GM18502 (cell line): ENCODE measurements at regions not wholly inside any gene's neighbourhood (a gene's known extent, or its start where the extent isn't known, plus 50 kb on each side); places are given as distances from the start of the nearest gene placed in this dataset.
A peak's percentile ranks its signal among the peaks of the same experiment; 100 is the strongest.

Experiments used
- ATAC-seq: cut with Tn5 transposase; IDR thresholded peaks from one replicate; pipeline ENCODE4 v1.9.1; 2021; ENCODE audit warnings: mild to moderate bottlenecking; ENCODE audit not compliant: unreplicated experiment, poor library complexity

- no peak for ATAC-seq
These were observed 439.8 kb downstream of the ZSWIM6 start for GRCh38 chr5:61771808-61772207.

GRCh38 chr5:61775901-61776300 is 443.8 kb downstream of the ZSWIM6 start:
- no peak for ATAC-seq

GRCh38 chr5:61777292-61777691 is 445.2 kb downstream of the ZSWIM6 start:
- no peak for ATAC-seq

- ATAC-seq = no peak
These were observed 447.7 kb downstream of the ZSWIM6 start for GRCh38 chr5:61779743-61780142.

GRCh38 chr5:61783481-61783880 is 451.4 kb downstream of the ZSWIM6 start:
- no peak for ATAC-seq

GRCh38 chr5:61784341-61784740 is 452.3 kb downstream of the ZSWIM6 start:
- no peak for ATAC-seq

GRCh38 chr5:61788548-61788947 is 456.5 kb downstream of the ZSWIM6 start:
- ATAC-seq = no peak

- ATAC-seq = no peak
These were observed 457.9 kb downstream of the ZSWIM6 start for GRCh38 chr5:61790007-61790406.

GRCh38 chr5:61790678-61791077 is 458.6 kb downstream of the ZSWIM6 start:
- ATAC-seq = peak; percentile 95

- ATAC-seq = no peak
These were observed 464.7 kb downstream of the ZSWIM6 start for GRCh38 chr5:61796773-61797172.

GRCh38 chr5:61800450-61800849 is 468.4 kb downstream of the ZSWIM6 start:
- ATAC-seq = no peak

GRCh38 chr5:61801174-61801573 is 469.1 kb downstream of the ZSWIM6 start:
- ATAC-seq = no peak

- no peak for ATAC-seq
These were observed 470.4 kb downstream of the ZSWIM6 start for GRCh38 chr5:61802456-61802855.

- no peak for ATAC-seq
These were observed 473.0 kb downstream of the ZSWIM6 start for GRCh38 chr5:61805101-61805500.

GRCh38 chr5:61806491-61807020 is 474.5 kb downstream of the ZSWIM6 start:
- ATAC-seq = no peak

- no peak for ATAC-seq
These were observed 476.0 kb downstream of the ZSWIM6 start for GRCh38 chr5:61808091-61808490.

GRCh38 chr5:61808909-61809308 is 476.9 kb downstream of the ZSWIM6 start:
- no peak for ATAC-seq

- no peak for ATAC-seq
These were observed 477.6 kb downstream of the ZSWIM6 start for GRCh38 chr5:61809651-61810050.

- no peak for ATAC-seq
These were observed 479.0 kb downstream of the ZSWIM6 start for GRCh38 chr5:61811052-61811451.

- no peak for ATAC-seq
These were observed 481.3 kb downstream of the ZSWIM6 start for GRCh38 chr5:61813361-61813760.

GRCh38 chr5:61815339-61815738 is 483.3 kb downstream of the ZSWIM6 start:
- ATAC-seq = no peak

- no peak for ATAC-seq
These were observed 484.1 kb downstream of the ZSWIM6 start for GRCh38 chr5:61816146-61816545.
